Activated CD4-positive, alpha-beta T cell treated with anti-CD3 and anti-CD28 coated beads for 1 hour (primary cell): ENCODE measurements at regions not wholly inside any gene's neighbourhood (a gene's known extent, or its start where the extent isn't known, plus 50 kb on each side); places are given as distances from the start of the nearest gene placed in this dataset.

Experiments
- DNase-seq: peaks from one replicate; pipeline ENCODE4 v3.0.0-alpha.2; 2020

DNA sequence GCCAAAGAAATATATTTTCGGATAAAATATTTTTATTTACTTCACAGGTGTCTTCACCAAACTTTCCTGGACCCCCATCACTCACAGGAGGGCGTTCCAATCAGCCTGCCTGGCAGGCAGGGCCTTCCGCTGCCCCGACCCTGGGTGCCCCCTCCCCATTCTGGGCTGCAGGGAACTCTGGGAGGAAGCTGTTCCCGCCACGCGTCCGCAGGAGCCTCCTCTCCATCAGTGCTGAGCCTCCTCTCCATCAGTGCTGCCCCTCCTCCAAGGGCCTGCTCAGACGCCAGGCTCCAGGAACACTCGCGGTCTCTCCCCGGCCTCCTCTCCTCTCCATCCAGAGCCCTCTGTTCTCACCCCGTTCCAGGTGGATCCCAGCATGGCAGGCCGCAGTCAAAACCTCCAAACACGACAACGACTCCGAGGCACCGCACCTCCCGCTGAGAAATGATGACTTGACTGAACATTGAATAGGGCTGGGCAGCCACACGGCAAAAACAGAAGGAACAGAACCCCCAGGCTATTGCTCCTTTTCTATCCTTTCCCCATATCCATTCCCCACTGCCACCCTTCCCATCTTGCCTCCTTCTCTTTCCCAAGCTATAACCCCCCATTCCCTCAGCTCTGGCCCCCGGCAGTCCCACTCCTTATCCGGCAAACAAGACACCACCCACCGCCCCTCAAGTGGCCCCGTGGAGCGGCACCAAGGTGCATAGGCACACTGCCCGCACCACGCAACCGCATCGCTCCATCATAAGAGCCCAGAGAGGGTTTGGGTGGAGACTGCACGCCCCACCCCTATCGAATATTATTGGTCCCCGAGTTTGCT is 268.6 kb upstream of the RAB6C start:
- DNase-seq, result no peak

DNA sequence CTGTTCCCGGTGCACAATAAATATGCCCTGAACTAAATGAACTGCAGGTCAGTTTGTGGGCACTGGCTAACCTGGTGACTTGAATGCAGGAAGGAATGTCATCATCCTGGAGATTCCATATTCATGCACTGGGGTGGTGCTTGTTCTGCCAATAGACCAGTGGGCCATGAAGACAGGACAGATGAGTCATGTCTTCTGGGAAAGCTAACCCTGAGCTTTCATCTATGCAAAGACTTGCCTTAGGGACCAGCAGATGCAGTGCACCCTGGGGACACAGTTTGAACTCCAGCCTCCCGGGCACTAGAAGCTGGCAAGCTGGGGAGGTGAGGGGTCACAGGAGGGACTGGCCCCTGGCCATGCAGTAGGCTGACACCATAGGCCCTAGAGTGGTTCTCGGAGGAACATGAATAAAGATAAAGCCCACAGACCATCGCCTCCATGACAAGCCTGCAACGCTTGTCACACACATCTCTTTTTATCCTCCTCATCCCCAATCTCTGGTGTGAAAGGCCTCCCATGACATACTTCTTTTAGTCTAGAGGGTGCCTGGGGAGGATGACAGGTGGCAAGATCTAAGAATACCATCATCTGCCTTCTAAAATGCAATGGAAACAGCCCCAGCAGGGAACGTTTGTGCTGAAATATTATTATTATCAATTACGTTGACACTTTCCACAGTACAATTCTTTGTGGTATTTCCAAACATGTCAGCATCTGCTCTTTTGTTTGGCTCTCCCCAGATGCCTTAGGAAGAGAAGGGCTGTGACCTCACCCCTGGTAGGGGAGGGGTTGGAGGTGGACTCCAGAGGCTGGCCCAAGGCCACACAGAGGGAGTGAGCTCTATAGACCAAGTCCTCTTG is 267.4 kb upstream of the RAB6C start:
- no peak for DNase-seq

DNA sequence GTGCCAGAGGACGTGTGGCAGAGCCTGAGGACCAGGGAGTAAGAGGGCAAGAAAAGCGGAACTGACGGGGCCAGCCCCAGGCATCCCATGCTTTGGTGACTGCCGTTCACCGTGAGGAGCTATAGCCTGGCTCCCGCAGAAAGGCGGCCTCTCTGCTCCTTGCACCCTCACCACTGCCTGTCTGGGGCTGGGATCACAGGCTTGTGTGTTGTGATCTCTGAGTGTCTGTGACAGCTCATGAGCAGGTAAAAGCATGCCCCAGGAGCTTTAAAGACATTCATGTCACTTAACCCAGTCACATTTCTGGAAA is 266.8 kb upstream of the RAB6C start:
- no peak for DNase-seq

DNA sequence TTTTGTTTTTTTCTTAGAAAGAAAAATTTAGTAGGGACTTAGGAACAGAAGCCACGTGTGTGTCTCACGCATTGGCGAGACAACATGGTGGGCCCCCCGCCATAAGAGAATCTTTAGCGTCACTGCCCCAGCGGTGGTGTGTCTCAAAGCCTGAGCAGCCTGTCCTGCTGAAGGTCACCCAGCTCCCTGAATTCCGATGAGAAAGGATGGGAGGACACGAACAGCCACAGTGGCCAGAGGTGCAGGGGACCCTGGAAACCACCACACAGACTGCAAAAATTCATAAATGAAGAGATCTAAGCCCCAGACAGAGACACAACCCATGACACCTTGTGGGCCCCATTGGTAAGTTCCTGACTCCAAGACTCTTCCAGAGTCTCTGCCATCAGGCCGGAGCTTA is 266.1 kb upstream of the RAB6C start:
- DNase-seq, result no peak

DNA sequence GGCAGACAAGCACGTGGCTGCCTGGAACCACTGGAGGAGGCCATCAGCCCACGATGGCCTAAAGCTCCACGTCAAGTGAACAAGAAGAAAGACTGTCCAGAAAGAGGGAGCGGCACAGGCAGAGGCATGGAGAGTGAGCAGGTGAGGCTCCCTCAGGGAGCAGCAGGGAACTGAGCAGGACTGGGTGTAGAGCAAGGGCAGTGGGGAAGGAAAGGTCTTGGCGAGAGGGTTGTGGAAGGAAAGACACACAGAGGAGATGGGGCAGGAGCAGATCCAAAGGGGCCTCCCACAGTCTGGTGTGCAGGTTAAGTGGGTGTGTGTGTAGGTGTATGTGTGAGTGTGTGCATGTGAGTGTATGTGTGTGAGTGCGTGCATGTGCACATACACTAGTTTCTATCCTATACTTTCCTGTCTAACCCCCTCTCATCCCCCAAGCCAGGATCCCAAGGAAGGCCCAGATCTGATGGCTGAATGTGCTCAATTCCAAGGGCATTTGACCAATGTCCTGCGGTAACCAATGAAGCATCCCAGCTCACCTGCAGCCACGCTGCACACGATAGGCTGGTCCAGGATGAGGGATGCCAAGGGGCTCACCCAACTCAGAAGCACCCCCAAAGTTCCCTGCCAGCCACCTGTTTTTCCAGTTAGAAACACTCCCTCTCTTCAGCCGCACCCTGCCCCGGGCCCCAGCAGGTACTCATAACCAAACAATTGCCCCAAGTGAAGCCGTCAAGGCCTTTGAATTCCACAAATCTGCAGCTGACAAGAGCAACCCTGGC is 262.5 kb upstream of the RAB6C start:
- no peak for DNase-seq

DNA sequence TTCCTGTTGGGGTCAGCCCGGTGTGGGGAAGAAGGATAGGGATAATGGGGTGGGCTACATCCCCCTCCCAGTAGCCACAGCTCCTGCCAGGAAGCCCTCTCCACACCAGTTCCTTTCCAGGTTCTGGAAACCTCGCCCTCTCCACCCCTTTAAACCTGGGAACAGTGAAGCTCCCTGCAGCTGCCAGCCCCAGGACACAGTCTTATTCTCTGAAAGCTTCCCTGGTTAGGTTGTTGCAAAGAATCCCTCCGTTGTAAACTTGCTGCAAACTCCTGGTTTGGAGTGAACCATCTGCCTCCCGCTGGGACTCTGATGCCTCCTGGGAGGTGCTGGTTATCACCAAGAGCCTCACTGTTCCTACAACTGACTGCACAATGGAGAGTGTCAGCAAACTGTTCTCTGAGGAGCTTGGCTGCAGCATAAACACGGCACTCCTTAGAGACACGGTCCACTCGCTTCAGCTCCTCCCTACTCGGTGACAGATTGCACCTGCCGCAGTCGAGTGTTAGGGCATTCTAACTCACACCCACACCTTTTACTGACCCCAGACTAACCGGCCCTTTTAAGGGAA is 261.8 kb upstream of the RAB6C start:
- DNase-seq, result no peak

DNA sequence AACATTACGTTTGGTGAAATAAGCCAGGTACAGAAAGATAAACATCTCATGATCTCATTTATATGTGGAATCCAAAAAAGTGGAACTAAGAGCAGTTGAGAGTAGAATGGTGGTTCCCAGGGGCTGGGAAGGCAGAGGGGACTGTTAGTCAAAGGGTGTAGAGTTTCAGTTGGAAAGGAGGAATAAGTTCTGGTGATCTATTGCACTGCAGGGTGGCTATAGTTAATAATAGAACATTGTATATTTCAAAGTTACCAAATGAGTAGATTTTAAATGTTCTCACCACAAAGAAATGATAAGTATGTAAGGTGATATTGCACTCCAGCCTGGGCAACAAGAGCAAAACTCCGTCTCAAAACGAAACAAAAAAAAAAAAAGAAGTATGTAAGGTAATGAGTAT is 260.1 kb upstream of the RAB6C start:
- no peak for DNase-seq

DNA sequence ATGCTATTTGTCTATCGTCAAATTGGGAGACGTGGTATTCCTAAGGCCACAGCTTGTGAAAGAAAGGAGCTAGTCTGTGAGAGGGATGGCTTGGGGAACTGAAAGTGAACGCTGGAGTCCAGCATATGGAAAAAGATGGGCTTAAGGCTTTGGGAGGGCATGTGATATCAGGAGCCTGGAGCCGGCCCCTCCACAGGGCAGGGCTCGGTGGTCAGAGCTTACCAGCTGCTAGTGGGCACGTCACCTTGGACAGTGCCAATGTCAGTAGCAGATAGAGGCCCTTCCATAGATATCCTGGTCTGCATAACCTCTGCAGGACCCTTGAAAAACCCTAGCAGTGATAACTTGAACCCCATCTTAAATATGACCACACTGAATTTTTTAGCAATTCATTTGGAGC is 259.1 kb upstream of the RAB6C start:
- DNase-seq, result no peak

DNA sequence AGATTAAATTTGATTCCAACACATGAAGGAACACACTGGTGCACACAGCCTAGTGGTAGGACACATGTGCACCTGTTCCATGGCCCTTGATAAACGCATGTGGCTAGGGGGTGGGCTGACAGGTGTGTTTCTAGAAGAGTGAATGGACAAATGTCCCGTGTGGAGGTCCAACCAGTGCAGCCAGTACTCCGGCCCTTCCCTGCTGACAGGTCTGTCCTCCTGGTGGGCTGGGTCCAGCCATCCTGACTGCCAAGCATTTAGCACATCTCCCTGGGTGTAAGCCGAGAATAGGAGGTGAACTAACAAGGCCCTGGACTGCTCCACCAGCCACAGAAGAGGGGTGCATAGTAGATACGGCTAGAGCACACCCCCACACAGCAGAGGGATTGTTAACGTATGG is 258.7 kb upstream of the RAB6C start:
- no peak for DNase-seq

DNA sequence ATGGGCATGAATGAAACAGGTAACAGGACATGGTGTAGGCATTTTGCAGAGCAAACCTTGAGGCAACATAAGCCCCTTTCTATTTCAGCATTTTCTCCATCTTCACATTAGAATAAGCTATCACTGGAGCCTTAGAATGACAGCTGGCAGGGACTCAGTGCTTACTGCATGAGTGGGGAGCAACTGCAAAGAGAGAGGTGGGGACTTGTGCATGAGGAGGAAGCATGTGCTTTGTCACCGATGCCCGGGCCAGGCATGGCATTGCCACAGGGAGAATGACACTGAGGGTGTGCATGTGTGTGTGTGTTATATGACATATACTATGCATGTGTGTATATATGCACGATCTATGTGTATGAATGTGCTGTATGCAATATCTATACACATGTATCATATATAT is 258.2 kb upstream of the RAB6C start:
- DNase-seq, result no peak

DNA sequence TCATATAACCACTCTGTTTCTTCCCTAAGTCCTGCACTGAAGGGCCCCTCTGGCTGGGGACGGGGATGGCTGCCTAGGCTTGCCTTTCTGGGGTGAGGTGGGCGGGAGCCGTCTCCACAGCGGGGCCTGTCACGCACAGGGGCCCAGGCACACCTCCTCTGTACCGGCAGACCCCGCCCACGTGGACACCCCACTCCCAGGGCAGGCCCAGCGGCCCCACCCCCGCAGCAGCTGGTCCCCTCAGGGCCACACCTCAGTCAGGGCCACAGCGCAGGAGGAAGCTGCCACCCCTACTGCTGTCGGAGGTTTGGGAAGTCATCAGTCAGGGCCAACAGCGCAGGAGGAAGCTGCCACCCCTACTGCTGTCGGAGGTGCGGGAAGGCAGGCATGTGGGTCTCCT is 257.6 kb upstream of the RAB6C start:
- no peak for DNase-seq

DNA sequence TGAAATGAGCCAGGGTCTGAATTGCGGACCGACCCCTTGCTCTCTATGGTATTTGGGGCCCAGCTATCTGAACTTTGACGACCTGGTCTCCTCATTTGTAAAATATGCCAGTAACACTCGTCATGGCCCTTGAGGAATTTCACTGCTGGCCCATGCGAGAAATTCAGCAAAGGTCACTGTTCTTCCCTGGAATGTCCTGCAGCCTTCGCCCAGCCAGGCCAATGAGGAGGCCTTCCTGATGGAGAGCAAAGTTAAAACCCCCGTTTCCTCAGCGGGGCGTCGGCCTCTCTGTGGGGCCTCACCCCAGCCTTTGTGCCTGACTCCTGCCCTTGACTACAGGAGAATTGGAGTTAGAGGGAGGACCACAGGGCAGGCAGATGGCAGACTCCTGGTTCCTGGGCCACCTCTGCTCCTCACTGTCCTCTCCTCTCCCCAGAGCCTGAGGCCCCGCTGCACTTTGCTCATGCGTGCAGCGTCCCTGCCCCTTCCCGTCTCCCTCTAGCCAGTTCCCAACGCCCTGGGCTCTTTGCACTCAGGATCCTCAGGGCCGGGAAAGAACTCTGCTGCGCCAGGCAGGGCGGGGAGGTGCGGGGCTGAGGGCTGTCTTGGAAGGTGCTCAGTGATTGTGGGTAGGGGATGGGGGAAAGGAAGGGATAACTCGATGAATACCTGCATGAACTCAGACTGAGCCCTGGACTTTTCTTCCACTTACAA is 257.0 kb upstream of the RAB6C start:
- no peak for DNase-seq

DNA sequence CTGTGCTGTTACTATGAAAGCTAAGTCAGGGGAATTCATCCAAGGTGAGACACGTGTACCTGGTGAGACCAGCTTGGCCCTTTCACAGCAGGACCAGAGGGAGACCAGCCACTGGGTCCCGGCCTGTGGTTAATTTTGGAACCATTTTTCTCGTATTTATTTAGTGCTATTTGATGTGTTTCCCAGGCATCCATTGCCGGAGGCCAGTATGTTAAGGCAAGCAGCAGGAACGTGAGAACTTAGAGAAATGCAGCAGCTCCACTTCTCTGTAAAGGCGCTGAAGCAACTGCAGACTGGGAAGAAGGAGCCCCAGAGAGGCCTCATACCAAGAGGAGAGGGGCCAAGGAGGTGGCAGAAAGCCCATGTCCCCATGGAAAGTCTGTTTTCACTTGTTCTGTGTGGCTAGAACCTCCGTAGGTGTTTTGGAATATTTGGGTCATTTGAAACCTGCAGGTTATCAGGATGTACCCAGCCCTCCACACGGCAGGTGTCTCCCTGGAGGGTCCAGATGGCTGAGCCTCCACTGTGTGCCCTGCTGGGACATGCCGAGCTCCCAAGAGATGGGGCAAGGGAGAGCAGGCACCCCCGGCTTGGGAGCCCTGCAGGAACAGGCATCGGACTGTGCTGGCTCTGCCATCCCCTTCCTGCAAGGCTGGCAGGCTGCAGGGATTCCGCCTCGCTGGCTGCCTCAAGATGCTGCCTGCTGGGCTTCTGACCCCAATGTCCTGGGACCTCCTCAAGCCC is 256.0 kb upstream of the RAB6C start:
- DNase-seq, result no peak

DNA sequence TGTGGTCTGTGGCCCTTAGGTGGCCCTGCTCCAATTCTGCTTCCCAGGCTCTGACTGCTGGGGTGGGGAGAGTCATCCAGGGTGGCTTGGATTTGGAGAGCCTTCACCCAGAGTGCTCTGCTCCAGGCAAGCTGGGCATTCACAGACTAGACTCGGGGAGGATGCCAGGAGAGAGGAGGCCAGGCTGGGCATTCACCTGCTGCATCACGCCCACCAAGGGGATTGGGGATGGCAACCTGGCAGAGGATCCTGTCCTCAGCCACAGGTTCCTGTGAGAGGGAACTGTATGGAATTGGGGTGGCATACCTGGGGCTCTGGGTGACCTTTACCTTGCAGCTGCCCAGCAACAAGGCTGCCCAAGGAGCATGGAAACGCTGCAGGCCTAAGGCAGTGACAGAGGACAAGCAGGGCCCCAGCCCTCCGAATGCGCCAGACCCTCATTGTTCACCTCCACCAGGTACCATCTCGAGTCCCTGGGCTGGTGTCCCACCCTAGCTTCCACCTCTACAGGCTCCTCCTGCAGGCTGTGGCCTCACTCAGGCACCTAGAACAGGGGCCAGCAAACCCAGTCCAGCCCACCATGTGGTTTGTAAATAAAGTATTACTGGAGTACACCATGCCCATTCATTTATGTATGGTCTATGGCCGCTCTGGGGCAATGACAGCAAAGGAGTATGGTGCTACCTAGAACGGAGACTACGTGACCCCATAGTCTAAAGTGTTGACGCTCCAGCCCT is 255.3 kb upstream of the RAB6C start:
- no peak for DNase-seq

DNA sequence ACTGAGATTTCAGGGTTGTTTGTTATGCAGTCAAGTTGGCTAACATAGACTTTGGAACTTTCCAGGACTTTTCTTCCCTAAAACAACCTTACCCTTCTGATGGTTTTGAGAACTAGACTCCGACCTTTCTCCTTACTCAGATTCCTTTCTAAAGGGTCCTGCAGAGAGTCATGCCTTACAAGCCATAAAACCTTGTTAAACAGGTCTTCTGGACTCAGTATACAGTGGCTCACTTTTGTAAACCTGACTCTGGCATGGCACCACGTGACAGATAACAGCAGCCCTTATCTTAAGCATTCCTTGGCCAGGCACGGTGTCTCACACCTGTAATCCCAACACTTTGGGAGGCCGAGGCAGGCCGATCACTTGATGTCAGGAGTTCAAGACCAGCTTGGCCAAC is 253.2 kb upstream of the RAB6C start:
- no peak for DNase-seq

DNA sequence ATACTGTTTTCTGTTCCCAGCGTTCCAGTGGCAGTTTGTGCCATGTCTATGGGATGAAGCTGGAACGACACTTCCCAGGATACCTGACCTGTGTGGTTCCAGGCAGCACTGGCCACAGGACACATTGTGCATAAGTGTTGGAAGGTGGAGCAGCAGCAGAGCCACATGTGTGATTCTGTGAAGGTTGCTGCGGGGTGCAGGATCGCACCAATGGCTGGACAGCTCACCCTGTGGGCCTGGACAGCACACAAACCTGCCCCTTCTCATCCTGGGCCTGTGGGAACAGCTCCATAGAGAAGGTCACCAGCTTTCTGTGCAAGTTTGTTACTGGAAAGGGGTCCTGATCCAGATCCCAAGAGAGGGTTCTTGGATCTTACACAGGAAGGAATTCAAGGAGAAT is 252.2 kb upstream of the RAB6C start:
- DNase-seq, result no peak

DNA sequence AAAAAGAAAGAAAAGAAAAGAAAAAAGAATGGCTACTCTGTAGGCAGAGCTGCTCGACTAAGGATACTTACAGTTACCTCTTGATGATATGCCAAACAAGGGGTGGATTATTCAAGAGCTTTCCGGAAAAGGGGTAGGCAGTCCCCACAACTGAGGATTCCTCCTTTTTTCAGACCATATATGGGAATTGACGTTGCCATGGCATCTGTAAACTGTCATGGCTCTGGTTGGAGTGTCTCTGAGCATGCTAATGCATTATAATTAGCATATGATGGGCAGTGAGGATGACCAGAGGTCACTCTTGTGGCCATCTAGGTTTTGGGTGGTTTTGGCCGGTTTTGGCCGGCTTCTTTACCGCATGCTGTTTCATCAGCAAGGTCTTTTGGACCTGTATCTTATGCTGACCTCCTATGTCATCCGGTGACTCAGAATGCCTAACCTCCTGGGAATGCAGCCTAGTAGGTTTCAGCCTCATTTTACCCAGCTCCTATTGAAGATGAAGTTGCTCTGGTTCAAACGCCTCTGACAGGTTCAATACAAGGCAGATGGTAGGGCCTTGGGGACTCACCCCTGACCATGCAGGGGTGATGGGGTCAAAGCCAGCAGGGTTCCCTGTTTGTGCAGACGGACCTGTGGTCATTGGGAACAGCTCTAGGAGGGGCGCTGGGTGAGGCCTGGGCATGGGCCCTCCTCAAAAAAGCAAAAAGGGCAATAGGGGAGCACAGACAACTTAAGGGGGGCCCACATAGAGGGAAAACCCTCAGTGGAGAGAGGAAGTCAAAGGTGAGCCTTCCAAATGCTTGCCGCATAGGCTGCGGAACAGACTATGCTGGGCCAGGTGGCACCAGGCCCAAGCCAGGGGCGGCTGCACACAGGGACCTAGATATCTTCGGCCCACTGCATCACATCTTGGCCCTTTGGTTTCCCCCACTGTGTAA is 251.2 kb upstream of the RAB6C start:
- no peak for DNase-seq

DNA sequence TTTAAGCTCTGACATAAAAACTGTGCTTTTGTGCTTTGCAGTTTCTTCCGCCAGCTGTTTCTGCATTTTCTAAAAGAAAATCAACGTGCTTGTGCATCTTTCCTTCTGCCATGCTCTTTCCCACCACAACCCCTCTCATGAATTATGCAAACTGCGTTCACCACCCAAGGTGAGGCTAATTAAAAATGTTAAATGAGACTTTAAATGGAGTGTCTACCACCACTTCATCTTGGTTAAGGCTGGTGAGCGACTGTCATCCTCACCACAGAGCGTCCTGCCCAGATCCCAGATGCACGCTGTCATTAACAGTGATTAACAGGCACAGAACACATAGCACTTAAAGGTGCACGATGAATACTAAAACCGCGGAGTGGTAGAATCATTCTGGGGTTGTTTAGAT is 250.5 kb upstream of the RAB6C start:
- no peak for DNase-seq

DNA sequence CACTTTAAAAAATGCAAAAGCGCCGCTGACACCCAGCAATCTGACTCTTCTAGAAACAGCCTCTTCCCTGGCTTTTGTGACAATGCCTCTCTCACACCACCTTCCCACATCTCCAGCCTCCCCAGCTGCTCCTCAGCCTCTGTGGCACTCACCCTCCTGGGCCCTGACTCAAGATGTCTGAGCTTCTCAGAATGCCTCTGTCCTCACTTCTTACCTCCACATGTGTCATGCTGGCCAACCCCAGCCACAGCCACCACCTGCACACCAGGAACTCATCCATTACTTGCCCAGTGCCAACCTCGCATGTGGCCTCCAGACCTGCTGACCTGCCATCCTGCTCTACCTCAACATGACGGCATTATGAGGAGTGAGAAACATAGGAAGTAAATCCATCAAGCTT is 249.8 kb upstream of the RAB6C start:
- no peak for DNase-seq

DNA sequence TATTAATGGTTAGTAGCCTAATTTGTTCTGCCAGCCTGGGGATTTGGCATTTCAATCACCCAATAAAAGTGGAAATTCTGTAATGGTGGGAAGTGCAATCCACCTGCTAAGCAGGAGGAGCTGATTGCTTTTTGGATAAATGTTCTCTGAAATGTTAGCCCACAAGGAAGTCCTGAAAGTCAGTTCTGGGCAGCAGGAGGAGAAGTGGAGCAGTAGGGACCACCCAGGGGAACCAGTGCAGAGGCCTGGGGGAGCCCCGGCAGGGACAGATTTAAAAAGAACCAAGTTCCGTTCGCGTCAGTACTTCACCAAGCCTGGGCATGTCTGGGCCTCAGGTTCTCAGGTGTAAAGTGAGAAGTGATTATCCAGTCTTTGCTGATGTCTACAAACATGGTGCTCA is 248.5 kb upstream of the RAB6C start:
- DNase-seq, result no peak
